ENCODE measurements at regions not wholly inside any gene's neighbourhood (a gene's known extent, or its start where the extent isn't known, plus 50 kb on each side); places are given as distances from the start of the nearest gene placed in this dataset.

- TF ChIP-seq CTCF (IDR thresholded peaks at IDR 0.05; ENCODE audit: poor library complexity) (no peak), EZH2 (IDR thresholded peaks at IDR 0.05; ENCODE audit: borderline replicate concordance) (no peak)
Observed at GRCh38 chr2:120922571-120923332, 187.1 kb downstream of the GLI2 start.
